GM12865 (cell line): ENCODE measurements at regions not wholly inside any gene's neighbourhood (a gene's known extent, or its start where the extent isn't known, plus 50 kb on each side); places are given as distances from the start of the nearest gene placed in this dataset.

Experiments
- DNase-seq: peaks from one replicate; pipeline ENCODE4 v3.0.0; 2010; ENCODE audit warnings: low read depth
- H3K4me3 ChIP-seq: 2 replicates; pipeline ENCODE4 v1.5.1; 2011; ENCODE audit warnings: mild to moderate bottlenecking, low read depth, low read length, control low read depth
- CTCF ChIP-seq: IDR thresholded peaks from 2 replicates; pipeline ENCODE4 v1.5.1; 2011; ENCODE audit warnings: low read length, control low read depth, low read depth, inconsistent platforms; ENCODE audit not compliant: insufficient read depth; ENCODE audit errors: missing control alignments

GRCh38 chr10:108755646-108756045 is 1167.7 kb downstream of the XPNPEP1 start:
- TF ChIP-seq CTCF, result no peak
- no peak overlapping the region for H3K4me3 ChIP-seq
- DNase-seq, result no peak

GRCh38 chr10:108753326-108753725 is 1170.0 kb downstream of the XPNPEP1 start:
- no peak for TF ChIP-seq CTCF
- no peak for DNase-seq
- no peak overlapping the region for H3K4me3 ChIP-seq

GRCh38 chr10:108749042-108749441 is 1174.3 kb downstream of the XPNPEP1 start:
- no peak for TF ChIP-seq CTCF
- no peak for DNase-seq
- no peak overlapping the region for H3K4me3 ChIP-seq

GRCh38 chr10:108736111-108736510 is 1187.2 kb downstream of the XPNPEP1 start:
- no peak for DNase-seq
- no peak overlapping the region for H3K4me3 ChIP-seq
- TF ChIP-seq CTCF, result no peak

- no peak for DNase-seq
- no peak for TF ChIP-seq CTCF
- H3K4me3 ChIP-seq, result no peak overlapping the region
Measured at GRCh38 chr10:108735380-108735779, 1187.9 kb downstream of the XPNPEP1 start.

- TF ChIP-seq CTCF, result no peak
- no peak for DNase-seq
- H3K4me3 ChIP-seq, result no peak overlapping the region
Measured at GRCh38 chr10:108721874-108722273, 1201.4 kb downstream of the XPNPEP1 start.

- DNase-seq, result no peak
- TF ChIP-seq CTCF, result no peak
- H3K4me3 ChIP-seq, result no peak overlapping the region
Measured at GRCh38 chr10:108716352-108716751, 1207.0 kb downstream of the XPNPEP1 start.
